ENCODE measurements at regions not wholly inside any gene's neighbourhood (a gene's known extent, or its start where the extent isn't known, plus 50 kb on each side); places are given as distances from the start of the nearest gene placed in this dataset.

DNA sequence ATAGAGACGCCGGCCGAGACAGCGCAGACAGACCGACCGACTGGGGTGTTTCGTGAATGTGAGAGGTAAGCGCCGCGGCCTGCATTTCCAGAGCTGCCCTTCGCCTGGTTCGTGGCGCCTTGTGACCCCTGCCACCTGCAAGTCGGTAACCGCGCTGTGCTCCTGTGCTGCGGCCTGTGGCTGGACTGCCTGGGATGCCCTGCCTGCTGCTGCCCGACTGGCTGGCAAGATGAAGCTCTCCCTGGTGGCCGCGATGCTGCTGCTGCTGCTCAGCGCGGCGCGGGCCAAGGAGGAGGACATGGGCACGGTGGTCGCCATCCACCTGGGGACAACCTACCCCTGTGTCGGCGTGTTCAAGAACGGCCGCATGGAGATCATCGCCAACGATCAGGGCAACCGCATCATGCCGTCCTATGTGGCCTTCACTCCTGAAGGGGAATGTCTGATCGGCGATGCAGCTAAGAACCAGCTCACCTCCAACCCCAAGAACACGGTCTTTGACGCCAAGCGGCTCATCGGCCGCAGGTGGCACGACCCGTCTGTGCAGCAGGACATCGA is 150.8 kb downstream of the RRAGC start:
- Histone ChIP-seq H3K27me3 (ENCODE audit: insufficient read depth, low read length) (peaks cover 9% of the 10 kb centered on the region), H3K4me3 (replicated peaks in 1 of 2; ENCODE audit: low read depth in 1 of 2, low read length in 2 of 2) (no peak overlapping the region), H3K79me2 (ENCODE audit: insufficient read depth, low read length) (no peaks in the 10 kb centered on the region), H3K9me2 (ENCODE audit: insufficient read depth) (no peaks in the 10 kb centered on the region), H3K9me3 (ENCODE audit: control insufficient read depth in 1 of 2, insufficient read depth in 1 of 2, low read depth in 1 of 2, low read length in 2 of 2) (0 out of 4 replicates have a peak, but pooled peaks cover 0 to 5% of the 10 kb centered on the region in 2 experiments), H3K27ac (ENCODE audit: low read depth, low read length) (no peak overlapping the region), H3K36me3 (ENCODE audit: control insufficient read depth in 1 of 2, insufficient read depth in 2 of 2, low read length in 2 of 2) (no peaks in the 10 kb centered on the region), H3K4me2 (ENCODE audit: low read length) (no peak overlapping the region), H3K9ac (ENCODE audit: low read length) (no peak overlapping the region), H4K20me1 (ENCODE audit: insufficient read depth) (no peaks in the 10 kb centered on the region), H2AFZ (ENCODE audit: low read depth, low read length, poor library complexity, severe bottlenecking) (no peak overlapping the region), H3K4me1 (ENCODE audit: control insufficient read depth in 1 of 2, insufficient read depth in 2 of 2, low read length in 2 of 2) (no peaks in the 10 kb centered on the region)
- DNase-seq (ENCODE audit: low read depth, low spot score), result no peak
- BruUV-seq (replicated peaks), result no TSS peak
- intact Hi-C loops (cut with micrococcal nuclease), result no loop called here
- TF ChIP-seq ZFX (IDR thresholded peaks at IDR 0.05) (no peak), CBX3 (IDR thresholded peaks at IDR 0.05; ENCODE audit: low read depth) (no peak), POLR2AphosphoS5 (IDR thresholded peaks at IDR 0.05; ENCODE audit: low read depth, low read length) (no peak), SIN3A (IDR thresholded peaks at IDR 0.05; ENCODE audit: low read depth) (no peak), YY1 (IDR thresholded peaks at IDR 0.05; ENCODE audit: extremely low read depth, insufficient replicate concordance, low read depth, low read length) (no peak), JUND (IDR thresholded peaks at IDR 0.05) (no peak), EZH2 (IDR thresholded peaks at IDR 0.05) (no peak), SRF (IDR thresholded peaks at IDR 0.05; ENCODE audit: low read depth) (no peak), POLR2A (IDR thresholded peaks at IDR 0.05; ENCODE audit: borderline replicate concordance, extremely low read depth, insufficient read depth, insufficient read length) (no peak), EGR1 (IDR thresholded peaks at IDR 0.05; ENCODE audit: low read depth) (no peak), CTCF (IDR thresholded peaks at IDR 0.05 in 2 of 3, conservative IDR thresholded peaks at IDR 0.05 in 1 of 3; ENCODE audit: borderline replicate concordance in 1 of 3, insufficient read depth in 1 of 3, low read depth in 2 of 3, low read length in 2 of 3) (no peak), FOSL1 (IDR thresholded peaks at IDR 0.05; ENCODE audit: low read depth) (no peak), EZH2phosphoT487 (IDR thresholded peaks at IDR 0.05; ENCODE audit: borderline replicate concordance) (no peak), REST (IDR thresholded peaks at IDR 0.05; ENCODE audit: low read depth) (no peak), ELF1 (IDR thresholded peaks at IDR 0.05; ENCODE audit: borderline replicate concordance, low read depth) (no peak), SP1 (IDR thresholded peaks at IDR 0.05; ENCODE audit: low read depth) (no peak), TCF7L2 (IDR thresholded peaks at IDR 0.05; ENCODE audit: borderline replicate concordance, extremely low read depth, insufficient read depth, insufficient read length) (no peak), RAD21 (IDR thresholded peaks at IDR 0.05; ENCODE audit: low read depth) (no peak), ZNF274 (IDR thresholded peaks at IDR 0.05; ENCODE audit: low read depth, low read length) (no peak)
- TF ChIP-seq, protein P1, sequence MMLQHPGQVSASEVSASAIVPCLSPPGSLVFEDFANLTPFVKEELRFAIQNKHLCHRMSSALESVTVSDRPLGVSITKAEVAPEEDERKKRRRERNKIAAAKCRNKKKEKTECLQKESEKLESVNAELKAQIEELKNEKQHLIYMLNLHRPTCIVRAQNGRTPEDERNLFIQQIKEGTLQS (IDR thresholded peaks at IDR 0.05), result no peak
- POLR2A ChIA-PET, result no interaction called here
- CTCF ChIA-PET, result no interaction called here
- RAD21 ChIA-PET (ENCODE audit: low non-redundant PET in 1 of 2, low total read pairs in 2 of 2, uncharacterized antibody in 2 of 2, unreplicated experiment in 2 of 2), result no interaction called here
- ATAC-seq, result no peak
